PC-9 (cell line): ENCODE measurements at regions not wholly inside any gene's neighbourhood (a gene's known extent, or its start where the extent isn't known, plus 50 kb on each side); places are given as distances from the start of the nearest gene placed in this dataset.

Experiments used
- EZH2 ChIP-seq: fragments of 200-600 bp; sonication (generic); IDR thresholded peaks from 2 replicates; pipeline ENCODE4 v1.8.0; 2017; ENCODE audit warnings: antibody characterized with exemption, low read depth
- TF ChIP-seq, protein P1 (sequence below): fragments of 200-600 bp; sonication (generic); conservative IDR thresholded peaks from 2 replicates; pipeline ENCODE4 v1.6.1; 2017; ENCODE audit warnings: mixed run types, antibody characterized with exemption, mild to moderate bottlenecking, moderate library complexity

DNA sequence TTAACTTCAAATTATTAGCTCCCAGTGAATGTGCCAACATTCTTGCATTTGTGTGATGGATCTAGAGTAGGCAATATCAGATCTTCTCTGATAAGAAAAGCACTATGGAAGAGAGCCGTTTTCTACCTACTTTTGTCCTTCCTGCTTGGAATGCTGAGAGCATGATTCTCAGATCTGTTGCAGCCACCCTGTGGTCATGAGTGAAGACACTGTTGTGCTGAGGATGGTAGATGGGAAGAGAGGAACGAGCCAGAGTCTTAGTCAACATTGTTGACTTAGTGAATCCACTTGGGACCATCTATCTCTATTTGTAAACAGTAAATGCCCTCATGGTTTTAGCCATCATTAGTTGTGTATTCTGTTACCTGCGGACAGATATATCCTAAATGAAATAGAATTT is 202.6 kb downstream of the CD109 start:
- TF ChIP-seq, protein P1, sequence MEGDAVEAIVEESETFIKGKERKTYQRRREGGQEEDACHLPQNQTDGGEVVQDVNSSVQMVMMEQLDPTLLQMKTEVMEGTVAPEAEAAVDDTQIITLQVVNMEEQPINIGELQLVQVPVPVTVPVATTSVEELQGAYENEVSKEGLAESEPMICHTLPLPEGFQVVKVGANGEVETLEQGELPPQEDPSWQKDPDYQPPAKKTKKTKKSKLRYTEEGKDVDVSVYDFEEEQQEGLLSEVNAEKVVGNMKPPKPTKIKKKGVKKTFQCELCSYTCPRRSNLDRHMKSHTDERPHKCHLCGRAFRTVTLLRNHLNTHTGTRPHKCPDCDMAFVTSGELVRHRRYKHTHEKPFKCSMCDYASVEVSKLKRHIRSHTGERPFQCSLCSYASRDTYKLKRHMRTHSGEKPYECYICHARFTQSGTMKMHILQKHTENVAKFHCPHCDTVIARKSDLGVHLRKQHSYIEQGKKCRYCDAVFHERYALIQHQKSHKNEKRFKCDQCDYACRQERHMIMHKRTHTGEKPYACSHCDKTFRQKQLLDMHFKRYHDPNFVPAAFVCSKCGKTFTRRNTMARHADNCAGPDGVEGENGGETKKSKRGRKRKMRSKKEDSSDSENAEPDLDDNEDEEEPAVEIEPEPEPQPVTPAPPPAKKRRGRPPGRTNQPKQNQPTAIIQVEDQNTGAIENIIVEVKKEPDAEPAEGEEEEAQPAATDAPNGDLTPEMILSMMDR = 0 out of 2 replicates have a peak, but pooled peaks have one; percentile 23
- TF ChIP-seq EZH2 = no peak
